GM12891 (cell line): ENCODE measurements at regions not wholly inside any gene's neighbourhood (a gene's known extent, or its start where the extent isn't known, plus 50 kb on each side); places are given as distances from the start of the nearest gene placed in this dataset.

ENCODE experiments used
- POLR2A ChIP-seq: IDR thresholded peaks from 2 replicates; pipeline ENCODE4 v1.6.1; 2011; ENCODE audit warnings: low read depth, low read length, control low read depth
- POLR2AphosphoS5 ChIP-seq: IDR thresholded peaks from 2 replicates; pipeline ENCODE4 v1.6.1; 2011; ENCODE audit warnings: low read depth, low read length, control low read depth
- POU2F2 ChIP-seq: IDR thresholded peaks from 2 replicates; pipeline ENCODE4 v1.6.1; 2011; ENCODE audit warnings: low read depth, mild to moderate bottlenecking, control low read depth, low read length, moderate library complexity
- TAF1 ChIP-seq: IDR thresholded peaks from 2 replicates; pipeline ENCODE4 v1.6.1; 2011; ENCODE audit warnings: low read depth, low read length, control low read depth

GRCh38 chr14:31932675-31933074 lies 144.4 kb upstream of the ARHGAP5 start:
- TF ChIP-seq POLR2AphosphoS5 (no peak), POU2F2 (no peak), POLR2A (no peak), TAF1 (no peak)
